ENCODE measurements at regions not wholly inside any gene's neighbourhood (a gene's known extent, or its start where the extent isn't known, plus 50 kb on each side); places are given as distances from the start of the nearest gene placed in this dataset.

- 86 to 89% methylated on average over 8 to 11 of the region's 11 CpGs for WGBS, 2 donors
- H3K27ac ChIP-seq = no peak overlapping the region
- intact Hi-C loops (cut with DNase I) = no loop called here
- no peaks in the 10 kb centered on the region for H3K9me3 ChIP-seq
- H3K4me3 ChIP-seq (replicated peaks in 1 of 3) = no peak overlapping the region
- H3K4me1 ChIP-seq = no peaks in the 10 kb centered on the region
- H3K36me3 ChIP-seq = no peaks in the 10 kb centered on the region
- TF ChIP-seq CTCF (IDR thresholded peaks at IDR 0.05) = no peak
- no peak for TF ChIP-seq POLR2A (IDR thresholded peaks at IDR 0.05)
- H3K27me3 ChIP-seq = no peaks in the 10 kb centered on the region
- DNase-seq = no peak
Measured at GRCh38 chr2:7356909-7357584, 439.8 kb downstream of the RNF144A start.

- intact Hi-C loops (cut with DNase I) = no loop called here
- H3K27me3 ChIP-seq = no peaks in the 10 kb centered on the region
- DNase-seq = no peak
- WGBS, 2 donors = 98 to 99% methylated on average over 2 of the region's 2 CpGs
- H3K9me3 ChIP-seq = no peaks in the 10 kb centered on the region
- no peak overlapping the region for H3K4me3 ChIP-seq (replicated peaks in 1 of 3)
- H3K27ac ChIP-seq = no peak overlapping the region
- no peaks in the 10 kb centered on the region for H3K4me1 ChIP-seq
- TF ChIP-seq CTCF (IDR thresholded peaks at IDR 0.05) (no peak), POLR2A (IDR thresholded peaks at IDR 0.05) (no peak)
- no peaks in the 10 kb centered on the region for H3K36me3 ChIP-seq
Measured at GRCh38 chr2:7357993-7358392, 440.8 kb downstream of the RNF144A start.

- no peak for DNase-seq
- WGBS, 2 donors = 73 to 74% methylated on average over 8 of the region's 8 CpGs
- no peaks in the 10 kb centered on the region for H3K9me3 ChIP-seq
- no peak overlapping the region for H3K27ac ChIP-seq
- H3K4me3 ChIP-seq (replicated peaks in 1 of 3) = no peak overlapping the region
- no peaks in the 10 kb centered on the region for H3K4me1 ChIP-seq
- TF ChIP-seq CTCF (IDR thresholded peaks at IDR 0.05) (no peak), POLR2A (IDR thresholded peaks at IDR 0.05) (no peak)
- intact Hi-C loops (cut with DNase I) = no loop called here
- H3K27me3 ChIP-seq = no peaks in the 10 kb centered on the region
- no peaks in the 10 kb centered on the region for H3K36me3 ChIP-seq
Measured at GRCh38 chr2:7358865-7359447, 441.7 kb downstream of the RNF144A start.

GRCh38 chr2:7363906-7364305 is 446.7 kb downstream of the RNF144A start:
- no peak overlapping the region for H3K4me3 ChIP-seq (replicated peaks in 1 of 3)
- WGBS, 2 donors = 90 to 95% methylated on average over 3 of the region's 3 CpGs
- H3K4me1 ChIP-seq = no peaks in the 10 kb centered on the region
- DNase-seq = no peak
- H3K36me3 ChIP-seq = no peaks in the 10 kb centered on the region
- intact Hi-C loops (cut with DNase I) = no loop called here
- H3K27ac ChIP-seq = no peak overlapping the region
- no peak for TF ChIP-seq POLR2A (IDR thresholded peaks at IDR 0.05)
- TF ChIP-seq CTCF (IDR thresholded peaks at IDR 0.05) = no peak
- no peaks in the 10 kb centered on the region for H3K27me3 ChIP-seq
- H3K9me3 ChIP-seq = no peaks in the 10 kb centered on the region

- Histone ChIP-seq H3K9me3 (no peaks in the 10 kb centered on the region), H3K36me3 (no peaks in the 10 kb centered on the region), H3K4me3 (replicated peaks in 1 of 3) (no peak overlapping the region), H3K27ac (no peak overlapping the region), H3K27me3 (no peaks in the 10 kb centered on the region), H3K4me1 (no peaks in the 10 kb centered on the region)
- DNase-seq = no peak
- 93 to 99% methylated on average over 1 of the region's 1 CpG for WGBS, 2 donors
- TF ChIP-seq POLR2A (IDR thresholded peaks at IDR 0.05) (no peak), CTCF (IDR thresholded peaks at IDR 0.05) (no peak)
- intact Hi-C loops (cut with DNase I) = no loop called here
Measured at GRCh38 chr2:7368211-7368610, 451.0 kb downstream of the RNF144A start.
